GM23338 (cell line): ENCODE measurements at regions not wholly inside any gene's neighbourhood (a gene's known extent, or its start where the extent isn't known, plus 50 kb on each side); places are given as distances from the start of the nearest gene placed in this dataset.

Source experiments
- ATAC-seq: fragments of 200-7000 bp; cut with Tn5 transposase; 3 replicates; pipeline ENCODE4 v1.9.1; 2020
- DNase-seq: peaks from one replicate; pipeline ENCODE4 v3.0.0-alpha.2; 2015; ENCODE audit warnings: low spot score
- H2AFZ ChIP-seq: fragments of 200-600 bp; sonication (generic); 2 replicates; pipeline ENCODE4 v1.8.0; 2016; ENCODE audit warnings: antibody characterized with exemption, mild to moderate bottlenecking, moderate library complexity
- H3F3A ChIP-seq: fragments of 200-600 bp; sonication (generic); replicated peaks from 2 replicates; pipeline ENCODE4 v1.8.0; 2017; ENCODE audit warnings: antibody characterized with exemption, mixed run types, low read depth
- H3K27ac ChIP-seq: fragments of 200-600 bp; sonication (generic); 2 replicates; pipeline ENCODE4 v1.6.1; 2016; ENCODE audit warnings: low read depth
- H3K27me3 ChIP-seq: fragments of 200-600 bp; sonication (generic); 2 replicates; pipeline ENCODE4 v1.8.0; 2016; ENCODE audit warnings: mild to moderate bottlenecking, mixed run types, moderate library complexity; ENCODE audit not compliant: insufficient read depth
- H3K36me3 ChIP-seq: fragments of 200-600 bp; sonication (generic); 2 replicates; pipeline ENCODE4 v1.8.0; 2016; ENCODE audit warnings: mild to moderate bottlenecking; ENCODE audit not compliant: insufficient read depth
- H3K4me1 ChIP-seq: fragments of 200-600 bp; sonication (generic); 2 replicates; pipeline ENCODE4 v1.8.0; 2016; ENCODE audit warnings: mild to moderate bottlenecking, moderate library complexity; ENCODE audit not compliant: insufficient read depth
- H3K4me2 ChIP-seq: fragments of 200-600 bp; sonication (generic); 2 replicates; pipeline ENCODE4 v1.7.1; 2017; ENCODE audit warnings: mixed run types
- H3K4me3 ChIP-seq: fragments of 200-600 bp; sonication (generic); 2 replicates; pipeline ENCODE4 v1.6.1; 2016; ENCODE audit warnings: mixed run types
- H3K79me2 ChIP-seq: fragments of 200-600 bp; sonication (generic); replicated peaks from 2 replicates; pipeline ENCODE4 v1.8.0; 2017; ENCODE audit warnings: mild to moderate bottlenecking; ENCODE audit not compliant: insufficient read depth
- H3K9me2 ChIP-seq: fragments of 200-600 bp; sonication (generic); 2 replicates; pipeline ENCODE4 v1.8.0; 2017; ENCODE audit not compliant: insufficient read depth
- H4K20me1 ChIP-seq: fragments of 200-600 bp; sonication (generic); replicated peaks from 2 replicates; pipeline ENCODE4 v1.8.0; 2017; ENCODE audit warnings: mild to moderate bottlenecking; ENCODE audit not compliant: insufficient read depth
- H3K27ac Mint-ChIP-seq: 2 replicates; pipeline ENCODE4 v1.8.0; 2020; ENCODE audit warnings: inconsistent platforms, mild to moderate bottlenecking, moderate library complexity, mixed read lengths
- H3K27me3 Mint-ChIP-seq: 3 replicates; pipeline ENCODE4 v1.8.0; 2022; ENCODE audit warnings: low read depth, mild to moderate bottlenecking, moderate library complexity, mixed read lengths, inconsistent platforms; ENCODE audit not compliant: insufficient read depth, poor library complexity
- H3K36me3 Mint-ChIP-seq: 3 replicates; pipeline ENCODE4 v1.8.0; 2021; ENCODE audit warnings: low read depth, mild to moderate bottlenecking, inconsistent platforms, moderate library complexity, mixed read lengths
- H3K4me1 Mint-ChIP-seq: 3 replicates; pipeline ENCODE4 v1.8.0; 2020; ENCODE audit warnings: mild to moderate bottlenecking, inconsistent platforms, mixed read lengths
- H3K4me3 Mint-ChIP-seq: 3 replicates; pipeline ENCODE4 v1.8.0; 2021; ENCODE audit warnings: moderate library complexity, mild to moderate bottlenecking, inconsistent platforms, mixed read lengths
- H3K9me3 Mint-ChIP-seq: 3 replicates; pipeline ENCODE4 v1.8.0; 2020; ENCODE audit warnings: moderate library complexity, mild to moderate bottlenecking, inconsistent platforms, mixed read lengths
- CREB1 ChIP-seq: fragments of 250-450 bp; sonication (Bioruptor Pico); IDR thresholded peaks from 2 replicates; pipeline ENCODE4 v1.5.0; 2020; ENCODE audit warnings: low read depth, mild to moderate bottlenecking, moderate library complexity
- CTCF ChIP-seq, 2 experiments: fragments of 200-600 bp in 1 of 2; sonication (generic) in 1 of 2; conservative IDR thresholded peaks; 2 replicates each; pipeline versions ENCODE4 v1.5.1 to v1.6.1; 2016 to 2017; ENCODE audit warnings: antibody characterized with exemption in 2 of 2, low read depth in 2 of 2, mild to moderate bottlenecking in 2 of 2, moderate library complexity in 1 of 2
- EZH2 ChIP-seq: fragments of 200-600 bp; sonication (generic); IDR thresholded peaks from one replicate; pipeline ENCODE4 v1.8.0; 2017; ENCODE audit warnings: antibody characterized with exemption, mild to moderate bottlenecking, low read depth; ENCODE audit not compliant: unreplicated experiment
- EZH2phosphoT487 ChIP-seq: fragments of 200-600 bp; sonication (generic); IDR thresholded peaks from one replicate; pipeline ENCODE4 v1.8.1; 2018; ENCODE audit warnings: antibody characterized with exemption; ENCODE audit not compliant: unreplicated experiment
- JUNB ChIP-seq: IDR thresholded peaks from one replicate; pipeline ENCODE4 v1.6.1; 2016; ENCODE audit warnings: antibody characterized with exemption; ENCODE audit not compliant: unreplicated experiment
- NANOG ChIP-seq: IDR thresholded peaks from 2 replicates; pipeline ENCODE4 v1.6.1; 2016; ENCODE audit warnings: antibody characterized with exemption, borderline replicate concordance
- POLR2AphosphoS5 ChIP-seq: IDR thresholded peaks from 2 replicates; pipeline ENCODE4 v1.6.1; 2016; ENCODE audit warnings: antibody characterized with exemption, low read depth
- STAT1 ChIP-seq: IDR thresholded peaks from one replicate; pipeline ENCODE4 v1.6.1; 2016; ENCODE audit warnings: antibody characterized with exemption; ENCODE audit not compliant: unreplicated experiment
- ZNF114 ChIP-seq: fragments of 250-450 bp; sonication (Bioruptor Pico); IDR thresholded peaks from 2 replicates; pipeline ENCODE4 v1.5.0; 2020; ENCODE audit warnings: mild to moderate bottlenecking, moderate library complexity
- ZNF331 ChIP-seq: fragments of 250-450 bp; sonication (Bioruptor Pico); IDR thresholded peaks from 2 replicates; pipeline ENCODE4 v1.5.0; 2020; ENCODE audit warnings: low read depth, mild to moderate bottlenecking, moderate library complexity
- TF ChIP-seq, protein P1 (sequence below): fragments of 250-450 bp; sonication (Bioruptor Pico); IDR thresholded peaks from 2 replicates; pipeline ENCODE4 v1.5.0; 2020; ENCODE audit warnings: mild to moderate bottlenecking, moderate library complexity
- TF ChIP-seq, protein P2 (sequence below): IDR thresholded peaks from one replicate; pipeline ENCODE4 v1.6.1; 2018; ENCODE audit warnings: antibody characterized with exemption; ENCODE audit not compliant: unreplicated experiment
- TF ChIP-seq, protein P3 (sequence below): IDR thresholded peaks from 2 replicates; pipeline ENCODE4 v1.6.1; 2016; ENCODE audit warnings: antibody characterized with exemption

DNA sequence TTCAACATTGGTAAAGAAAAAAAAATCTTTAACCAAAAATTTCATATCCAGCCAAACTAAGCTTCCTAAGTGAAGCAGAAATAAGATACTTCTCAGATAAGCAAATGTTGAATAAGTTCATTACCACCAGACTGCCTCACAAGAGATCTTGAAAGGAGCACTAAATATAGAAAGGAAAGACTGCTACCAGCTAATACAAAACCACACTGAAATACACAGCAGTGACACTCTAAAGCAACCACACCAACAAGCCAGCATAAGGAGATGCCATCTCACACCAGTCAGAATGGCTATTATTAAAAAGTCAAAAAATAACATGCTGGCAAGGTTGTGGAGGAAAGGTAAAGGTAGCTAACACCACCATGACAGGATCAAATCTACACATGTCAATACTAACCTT, 74.0 kb upstream of the LHCGR start:
- Mint-ChIP-seq H3K4me3 (no peak overlapping the region), H3K36me3 (peaks cover 3% of the 10 kb centered on the region; the same call in 1 of the 3 replicates), H3K27me3 (no peaks in the 10 kb centered on the region), H3K4me1 (no peaks in the 10 kb centered on the region), H3K9me3 (peaks cover 7% of the 10 kb centered on the region; the same call in 1 of the 3 replicates), H3K27ac (no peak overlapping the region)
- Histone ChIP-seq H3K4me2 (no peak overlapping the region), H3K4me1 (no peaks in the 10 kb centered on the region), H3K27me3 (no peaks in the 10 kb centered on the region), H3K27ac (no peak overlapping the region), H3K4me3 (no peak overlapping the region), H3K9me2 (peaks cover 15% of the 10 kb centered on the region), H3F3A (no peaks in the 10 kb centered on the region), H4K20me1 (no peaks in the 10 kb centered on the region), H3K79me2 (no peaks in the 10 kb centered on the region), H2AFZ (no peak overlapping the region), H3K36me3 (no peaks in the 10 kb centered on the region)
- no peak for TF ChIP-seq EZH2
- TF ChIP-seq ZNF331 (CRISPR knock-in tag), result no peak
- no peak for TF ChIP-seq CREB1 (CRISPR knock-in tag)
- no peak for TF ChIP-seq ZNF114 (CRISPR knock-in tag)
- no peak for TF ChIP-seq CTCF (conservative IDR thresholded peaks at IDR 0.05; ENCODE audit: low read depth in 2 of 2)
- TF ChIP-seq JUNB, result no peak
- TF ChIP-seq, protein P1, sequence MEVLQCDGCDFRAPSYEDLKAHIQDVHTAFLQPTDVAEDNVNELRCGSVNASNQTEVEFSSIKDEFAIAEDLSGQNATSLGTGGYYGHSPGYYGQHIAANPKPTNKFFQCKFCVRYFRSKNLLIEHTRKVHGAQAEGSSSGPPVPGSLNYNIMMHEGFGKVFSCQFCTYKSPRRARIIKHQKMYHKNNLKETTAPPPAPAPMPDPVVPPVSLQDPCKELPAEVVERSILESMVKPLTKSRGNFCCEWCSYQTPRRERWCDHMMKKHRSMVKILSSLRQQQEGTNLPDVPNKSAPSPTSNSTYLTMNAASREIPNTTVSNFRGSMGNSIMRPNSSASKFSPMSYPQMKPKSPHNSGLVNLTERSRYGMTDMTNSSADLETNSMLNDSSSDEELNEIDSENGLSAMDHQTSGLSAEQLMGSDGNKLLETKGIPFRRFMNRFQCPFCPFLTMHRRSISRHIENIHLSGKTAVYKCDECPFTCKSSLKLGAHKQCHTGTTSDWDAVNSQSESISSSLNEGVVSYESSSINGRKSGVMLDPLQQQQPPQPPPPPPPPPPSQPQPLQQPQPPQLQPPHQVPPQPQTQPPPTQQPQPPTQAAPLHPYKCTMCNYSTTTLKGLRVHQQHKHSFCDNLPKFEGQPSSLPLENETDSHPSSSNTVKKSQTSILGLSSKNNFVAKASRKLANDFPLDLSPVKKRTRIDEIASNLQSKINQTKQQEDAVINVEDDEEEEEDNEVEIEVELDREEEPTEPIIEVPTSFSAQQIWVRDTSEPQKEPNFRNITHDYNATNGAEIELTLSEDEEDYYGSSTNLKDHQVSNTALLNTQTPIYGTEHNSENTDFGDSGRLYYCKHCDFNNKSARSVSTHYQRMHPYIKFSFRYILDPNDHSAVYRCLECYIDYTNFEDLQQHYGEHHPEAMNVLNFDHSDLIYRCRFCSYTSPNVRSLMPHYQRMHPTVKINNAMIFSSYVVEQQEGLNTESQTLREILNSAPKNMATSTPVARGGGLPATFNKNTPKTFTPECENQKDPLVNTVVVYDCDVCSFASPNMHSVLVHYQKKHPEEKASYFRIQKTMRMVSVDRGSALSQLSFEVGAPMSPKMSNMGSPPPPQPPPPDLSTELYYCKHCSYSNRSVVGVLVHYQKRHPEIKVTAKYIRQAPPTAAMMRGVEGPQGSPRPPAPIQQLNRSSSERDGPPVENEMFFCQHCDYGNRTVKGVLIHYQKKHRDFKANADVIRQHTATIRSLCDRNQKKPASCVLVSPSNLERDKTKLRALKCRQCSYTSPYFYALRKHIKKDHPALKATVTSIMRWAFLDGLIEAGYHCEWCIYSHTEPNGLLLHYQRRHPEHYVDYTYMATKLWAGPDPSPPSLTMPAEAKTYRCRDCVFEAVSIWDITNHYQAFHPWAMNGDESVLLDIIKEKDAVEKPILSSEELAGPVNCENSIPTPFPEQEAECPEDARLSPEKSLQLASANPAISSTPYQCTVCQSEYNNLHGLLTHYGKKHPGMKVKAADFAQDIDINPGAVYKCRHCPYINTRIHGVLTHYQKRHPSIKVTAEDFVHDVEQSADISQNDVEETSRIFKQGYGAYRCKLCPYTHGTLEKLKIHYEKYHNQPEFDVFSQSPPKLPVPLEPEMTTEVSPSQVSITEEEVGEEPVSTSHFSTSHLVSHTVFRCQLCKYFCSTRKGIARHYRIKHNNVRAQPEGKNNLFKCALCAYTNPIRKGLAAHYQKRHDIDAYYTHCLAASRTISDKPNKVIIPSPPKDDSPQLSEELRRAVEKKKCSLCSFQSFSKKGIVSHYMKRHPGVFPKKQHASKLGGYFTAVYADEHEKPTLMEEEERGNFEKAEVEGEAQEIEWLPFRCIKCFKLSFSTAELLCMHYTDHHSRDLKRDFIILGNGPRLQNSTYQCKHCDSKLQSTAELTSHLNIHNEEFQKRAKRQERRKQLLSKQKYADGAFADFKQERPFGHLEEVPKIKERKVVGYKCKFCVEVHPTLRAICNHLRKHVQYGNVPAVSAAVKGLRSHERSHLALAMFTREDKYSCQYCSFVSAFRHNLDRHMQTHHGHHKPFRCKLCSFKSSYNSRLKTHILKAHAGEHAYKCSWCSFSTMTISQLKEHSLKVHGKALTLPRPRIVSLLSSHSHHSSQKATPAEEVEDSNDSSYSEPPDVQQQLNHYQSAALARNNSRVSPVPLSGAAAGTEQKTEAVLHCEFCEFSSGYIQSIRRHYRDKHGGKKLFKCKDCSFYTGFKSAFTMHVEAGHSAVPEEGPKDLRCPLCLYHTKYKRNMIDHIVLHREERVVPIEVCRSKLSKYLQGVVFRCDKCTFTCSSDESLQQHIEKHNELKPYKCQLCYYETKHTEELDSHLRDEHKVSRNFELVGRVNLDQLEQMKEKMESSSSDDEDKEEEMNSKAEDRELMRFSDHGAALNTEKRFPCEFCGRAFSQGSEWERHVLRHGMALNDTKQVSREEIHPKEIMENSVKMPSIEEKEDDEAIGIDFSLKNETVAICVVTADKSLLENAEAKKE (CRISPR knock-in tag), result no peak
- TF ChIP-seq, protein P2, sequence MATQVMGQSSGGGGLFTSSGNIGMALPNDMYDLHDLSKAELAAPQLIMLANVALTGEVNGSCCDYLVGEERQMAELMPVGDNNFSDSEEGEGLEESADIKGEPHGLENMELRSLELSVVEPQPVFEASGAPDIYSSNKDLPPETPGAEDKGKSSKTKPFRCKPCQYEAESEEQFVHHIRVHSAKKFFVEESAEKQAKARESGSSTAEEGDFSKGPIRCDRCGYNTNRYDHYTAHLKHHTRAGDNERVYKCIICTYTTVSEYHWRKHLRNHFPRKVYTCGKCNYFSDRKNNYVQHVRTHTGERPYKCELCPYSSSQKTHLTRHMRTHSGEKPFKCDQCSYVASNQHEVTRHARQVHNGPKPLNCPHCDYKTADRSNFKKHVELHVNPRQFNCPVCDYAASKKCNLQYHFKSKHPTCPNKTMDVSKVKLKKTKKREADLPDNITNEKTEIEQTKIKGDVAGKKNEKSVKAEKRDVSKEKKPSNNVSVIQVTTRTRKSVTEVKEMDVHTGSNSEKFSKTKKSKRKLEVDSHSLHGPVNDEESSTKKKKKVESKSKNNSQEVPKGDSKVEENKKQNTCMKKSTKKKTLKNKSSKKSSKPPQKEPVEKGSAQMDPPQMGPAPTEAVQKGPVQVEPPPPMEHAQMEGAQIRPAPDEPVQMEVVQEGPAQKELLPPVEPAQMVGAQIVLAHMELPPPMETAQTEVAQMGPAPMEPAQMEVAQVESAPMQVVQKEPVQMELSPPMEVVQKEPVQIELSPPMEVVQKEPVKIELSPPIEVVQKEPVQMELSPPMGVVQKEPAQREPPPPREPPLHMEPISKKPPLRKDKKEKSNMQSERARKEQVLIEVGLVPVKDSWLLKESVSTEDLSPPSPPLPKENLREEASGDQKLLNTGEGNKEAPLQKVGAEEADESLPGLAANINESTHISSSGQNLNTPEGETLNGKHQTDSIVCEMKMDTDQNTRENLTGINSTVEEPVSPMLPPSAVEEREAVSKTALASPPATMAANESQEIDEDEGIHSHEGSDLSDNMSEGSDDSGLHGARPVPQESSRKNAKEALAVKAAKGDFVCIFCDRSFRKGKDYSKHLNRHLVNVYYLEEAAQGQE, result no peak
- TF ChIP-seq NANOG, result no peak
- no peak for TF ChIP-seq EZH2phosphoT487
- no peak for TF ChIP-seq STAT1
- TF ChIP-seq POLR2AphosphoS5, result no peak
- TF ChIP-seq, protein P3, sequence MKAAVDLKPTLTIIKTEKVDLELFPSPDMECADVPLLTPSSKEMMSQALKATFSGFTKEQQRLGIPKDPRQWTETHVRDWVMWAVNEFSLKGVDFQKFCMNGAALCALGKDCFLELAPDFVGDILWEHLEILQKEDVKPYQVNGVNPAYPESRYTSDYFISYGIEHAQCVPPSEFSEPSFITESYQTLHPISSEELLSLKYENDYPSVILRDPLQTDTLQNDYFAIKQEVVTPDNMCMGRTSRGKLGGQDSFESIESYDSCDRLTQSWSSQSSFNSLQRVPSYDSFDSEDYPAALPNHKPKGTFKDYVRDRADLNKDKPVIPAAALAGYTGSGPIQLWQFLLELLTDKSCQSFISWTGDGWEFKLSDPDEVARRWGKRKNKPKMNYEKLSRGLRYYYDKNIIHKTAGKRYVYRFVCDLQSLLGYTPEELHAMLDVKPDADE, result no peak
- DNase-seq, result no peak
- no peak for ATAC-seq
